GM18520 (cell line): ENCODE measurements at regions not wholly inside any gene's neighbourhood (a gene's known extent, or its start where the extent isn't known, plus 50 kb on each side); places are given as distances from the start of the nearest gene placed in this dataset.
"Not testable (repeated sequence)": the region's sequence is repeated elsewhere in the genome, so short reads cannot be mapped to it uniquely, and the experiment has no call there.

ENCODE experiments used
- ATAC-seq: cut with Tn5 transposase; IDR thresholded peaks from one replicate; pipeline ENCODE4 v1.9.1; 2021; ENCODE audit not compliant: unreplicated experiment

- no peak for ATAC-seq
Measured at GRCh38 chr16:73420244-73420643, 372.3 kb upstream of the ZFHX3 start.

GRCh38 chr16:73418691-73419090, 370.8 kb upstream of the ZFHX3 start:
- ATAC-seq = no peak

GRCh38 chr16:73418051-73418450, 370.1 kb upstream of the ZFHX3 start:
- ATAC-seq = no peak

- no peak for ATAC-seq
Measured at GRCh38 chr16:73415286-73415685, 367.4 kb upstream of the ZFHX3 start.

- no peak for ATAC-seq
Measured at GRCh38 chr16:73414638-73415037, 366.7 kb upstream of the ZFHX3 start.

GRCh38 chr16:73413830-73414190, 365.9 kb upstream of the ZFHX3 start:
- no peak for ATAC-seq

GRCh38 chr16:73413091-73413829, 365.3 kb upstream of the ZFHX3 start:
- no peak for ATAC-seq

- ATAC-seq = no peak
Measured at GRCh38 chr16:73412416-73412815, 364.5 kb upstream of the ZFHX3 start.

- ATAC-seq = no peak
Measured at GRCh38 chr16:73408716-73409115, 360.8 kb upstream of the ZFHX3 start.

GRCh38 chr16:73408311-73408710, 360.4 kb upstream of the ZFHX3 start:
- ATAC-seq = no peak

- ATAC-seq = no peak
Measured at GRCh38 chr16:73405851-73406250, 357.9 kb upstream of the ZFHX3 start.

GRCh38 chr16:73404001-73404400, 356.1 kb upstream of the ZFHX3 start:
- no peak for ATAC-seq

- no peak for ATAC-seq
Measured at GRCh38 chr16:73403291-73403690, 355.4 kb upstream of the ZFHX3 start.

- no peak for ATAC-seq
Measured at GRCh38 chr16:73400951-73401350, 353.0 kb upstream of the ZFHX3 start.

- ATAC-seq = no peak
Measured at GRCh38 chr16:73399997-73400396, 352.1 kb upstream of the ZFHX3 start.

GRCh38 chr16:73399486-73399885, 351.6 kb upstream of the ZFHX3 start:
- ATAC-seq = no peak

GRCh38 chr16:73398604-73399003, 350.7 kb upstream of the ZFHX3 start:
- ATAC-seq = not testable (repeated sequence)

- no peak for ATAC-seq
Measured at GRCh38 chr16:73396556-73396955, 348.6 kb upstream of the ZFHX3 start.

- ATAC-seq = no peak
Measured at GRCh38 chr16:73390936-73391335, 343.0 kb upstream of the ZFHX3 start.

- ATAC-seq = no peak
Measured at GRCh38 chr16:73390491-73390890, 342.6 kb upstream of the ZFHX3 start.

- ATAC-seq = no peak
Measured at GRCh38 chr16:73389085-73389484, 341.2 kb upstream of the ZFHX3 start.

GRCh38 chr16:73387979-73388378, 340.1 kb upstream of the ZFHX3 start:
- ATAC-seq = no peak

GRCh38 chr16:73385696-73386095, 337.8 kb upstream of the ZFHX3 start:
- no peak for ATAC-seq
